ENCODE measurements at regions not wholly inside any gene's neighbourhood (a gene's known extent, or its start where the extent isn't known, plus 50 kb on each side); places are given as distances from the start of the nearest gene placed in this dataset.

DNA sequence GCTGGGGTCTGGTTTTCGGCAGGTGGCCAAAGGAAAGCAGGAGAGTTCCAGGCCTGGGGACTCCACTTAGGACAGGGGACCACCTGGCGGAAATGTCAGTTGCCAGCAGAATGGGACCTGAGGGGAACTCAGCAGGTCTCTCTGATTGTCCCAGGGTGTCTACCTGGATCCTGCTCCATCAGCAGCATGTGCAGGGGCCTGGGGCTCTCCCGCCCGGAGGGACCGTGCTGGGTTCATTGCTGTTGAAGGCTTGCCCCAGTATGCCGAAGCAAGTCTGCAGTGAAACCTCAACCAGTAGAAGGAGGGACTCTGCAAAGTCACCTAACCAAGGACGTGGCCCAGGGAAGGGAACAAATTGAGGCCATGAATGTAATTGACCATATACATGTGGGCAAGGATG, 506.5 kb upstream of the MKI67 start:
- Histone ChIP-seq H3K27ac (no peak overlapping the region), H3K9me3 (no peaks in the 10 kb centered on the region), H3K4me3 (no peak overlapping the region), H3K27me3 (peaks cover 0 to 9% (median 0%) of the 10 kb centered on the region in 9 donors), H3K36me3 (no peaks in the 10 kb centered on the region), H3K4me1 (peaks cover 0 to 6% (median 0%) of the 10 kb centered on the region in 12 donors)
- TF ChIP-seq, protein P1, sequence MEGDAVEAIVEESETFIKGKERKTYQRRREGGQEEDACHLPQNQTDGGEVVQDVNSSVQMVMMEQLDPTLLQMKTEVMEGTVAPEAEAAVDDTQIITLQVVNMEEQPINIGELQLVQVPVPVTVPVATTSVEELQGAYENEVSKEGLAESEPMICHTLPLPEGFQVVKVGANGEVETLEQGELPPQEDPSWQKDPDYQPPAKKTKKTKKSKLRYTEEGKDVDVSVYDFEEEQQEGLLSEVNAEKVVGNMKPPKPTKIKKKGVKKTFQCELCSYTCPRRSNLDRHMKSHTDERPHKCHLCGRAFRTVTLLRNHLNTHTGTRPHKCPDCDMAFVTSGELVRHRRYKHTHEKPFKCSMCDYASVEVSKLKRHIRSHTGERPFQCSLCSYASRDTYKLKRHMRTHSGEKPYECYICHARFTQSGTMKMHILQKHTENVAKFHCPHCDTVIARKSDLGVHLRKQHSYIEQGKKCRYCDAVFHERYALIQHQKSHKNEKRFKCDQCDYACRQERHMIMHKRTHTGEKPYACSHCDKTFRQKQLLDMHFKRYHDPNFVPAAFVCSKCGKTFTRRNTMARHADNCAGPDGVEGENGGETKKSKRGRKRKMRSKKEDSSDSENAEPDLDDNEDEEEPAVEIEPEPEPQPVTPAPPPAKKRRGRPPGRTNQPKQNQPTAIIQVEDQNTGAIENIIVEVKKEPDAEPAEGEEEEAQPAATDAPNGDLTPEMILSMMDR (IDR thresholded peaks at IDR 0.05) = no peak
- no peak for TF ChIP-seq POLR2A (IDR thresholded peaks at IDR 0.05)
- ATAC-seq (no peak), DNase-seq (no peak)
- intact Hi-C loops (cut with DNase I) = loop anchor here in 7 of 10 donors (1.0 to 10.0 kb wide), 6 partner anchors 222 to 1340 kb away; no protein-coding TSS in a partner anchor
- 85 to 94% (median 93%) methylated on average over 4 to 7 of the region's 7 CpGs for WGBS, 4 donors

DNA sequence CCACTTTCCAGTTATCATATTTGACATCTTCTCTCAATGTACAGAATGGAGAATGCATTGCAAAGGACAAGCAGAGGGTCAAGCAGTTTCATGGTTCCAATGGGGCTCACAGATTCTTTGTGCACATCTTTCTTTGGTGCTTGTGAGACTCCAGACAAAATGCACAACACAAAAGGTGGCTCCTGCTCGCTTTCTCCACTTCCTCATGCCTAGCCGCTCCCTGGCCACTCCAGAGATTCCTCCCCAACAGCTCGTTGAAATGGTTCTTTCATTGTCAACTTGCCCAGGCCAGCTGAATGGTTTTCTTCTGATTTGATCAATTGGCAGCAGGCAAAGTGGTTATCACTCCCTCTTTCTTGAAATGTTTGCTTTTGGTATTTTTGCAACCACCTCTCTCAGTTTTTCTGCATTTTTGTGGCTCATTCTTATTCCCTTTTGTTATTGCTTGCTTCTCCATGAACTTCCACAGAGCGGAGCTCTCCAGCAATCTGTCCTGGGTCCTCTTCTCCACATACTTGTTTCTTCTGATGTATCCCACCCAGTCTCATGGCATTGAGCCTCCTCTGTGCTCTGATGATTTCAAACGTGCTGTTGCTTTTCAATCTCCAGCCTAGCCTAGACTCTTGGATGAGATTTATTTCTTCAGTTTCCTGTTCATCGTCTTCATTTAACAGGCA, 507.8 kb upstream of the MKI67 start:
- DNase-seq (no peak), ATAC-seq (peak in 2 of 4 donors; percentile 44 to 50)
- Histone ChIP-seq H3K27ac (no peak overlapping the region), H3K4me1 (peaks cover 0 to 6% (median 0%) of the 10 kb centered on the region in 12 donors), H3K36me3 (no peaks in the 10 kb centered on the region), H3K27me3 (peaks cover 0 to 9% (median 0%) of the 10 kb centered on the region in 9 donors), H3K4me3 (no peak overlapping the region), H3K9me3 (peaks cover 0 to 12% (median 3%) of the 10 kb centered on the region in 12 donors)
- TF ChIP-seq, protein P1 (IDR thresholded peaks at IDR 0.05) = peak in 10 of 12 donors; percentile 8 to 49 (median 26)
- TF ChIP-seq POLR2A (IDR thresholded peaks at IDR 0.05) = no peak
- intact Hi-C loops (cut with DNase I) = loop anchor here in 7 of 10 donors (5.0 to 10.0 kb wide), 5 partner anchors 221 to 1338 kb away; no protein-coding TSS in a partner anchor
- 36 to 54% (median 53%) methylated on average over 6 of the region's 6 CpGs for WGBS, 4 donors

DNA sequence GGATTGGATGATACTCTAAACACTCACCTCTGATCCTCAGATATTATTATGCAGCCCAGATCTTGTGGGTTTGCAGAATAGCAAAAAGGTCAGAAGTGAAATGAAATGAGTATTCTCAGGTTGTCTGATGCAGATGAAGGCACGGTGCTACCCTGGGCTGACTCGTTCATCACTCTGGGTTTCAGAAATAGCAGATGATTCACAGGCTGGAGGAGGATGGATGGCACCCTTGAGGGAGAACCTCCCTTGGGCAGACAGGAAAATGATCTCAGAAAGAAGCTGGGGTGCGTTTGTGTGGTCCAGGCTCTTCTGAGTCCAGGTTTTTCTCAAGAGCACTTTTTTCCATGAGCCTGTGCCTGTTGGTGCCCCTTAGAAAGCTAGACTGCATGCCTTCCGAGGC, 515.8 kb upstream of the MKI67 start:
- no peaks in the 10 kb centered on the region for H3K4me1 ChIP-seq
- 68 to 73% (median 69%) methylated on average over 4 of the region's 4 CpGs for WGBS, 4 donors
- intact Hi-C loops (cut with DNase I) = no loop called here
- DNase-seq = no peak
- TF ChIP-seq POLR2A (IDR thresholded peaks at IDR 0.05) = no peak
- TF ChIP-seq, protein P1 (IDR thresholded peaks at IDR 0.05) = no peak
- no peak for ATAC-seq
- no peaks in the 10 kb centered on the region for H3K27me3 ChIP-seq
- H3K36me3 ChIP-seq = no peaks in the 10 kb centered on the region
- peaks cover 0 to 17% (median 3%) of the 10 kb centered on the region in 12 donors for H3K9me3 ChIP-seq
- no peak overlapping the region for H3K4me3 ChIP-seq
- H3K27ac ChIP-seq = no peak overlapping the region

GRCh38 chr10:128642502-128642901, 516.3 kb upstream of the MKI67 start:
- WGBS, 4 donors = 80 to 84% (median 83%) methylated on average over 2 of the region's 2 CpGs
- Histone ChIP-seq H3K4me3 (no peak overlapping the region), H3K4me1 (no peaks in the 10 kb centered on the region), H3K36me3 (no peaks in the 10 kb centered on the region), H3K27me3 (no peaks in the 10 kb centered on the region), H3K27ac (no peak overlapping the region), H3K9me3 (peaks cover 0 to 17% (median 3%) of the 10 kb centered on the region in 12 donors)
- intact Hi-C loops (cut with DNase I) = no loop called here
- TF ChIP-seq, protein P1 (IDR thresholded peaks at IDR 0.05) = no peak
- TF ChIP-seq POLR2A (IDR thresholded peaks at IDR 0.05) = no peak
- no peak for ATAC-seq
- DNase-seq = no peak
